UCSD-AML1 (cell line): ENCODE measurements at regions not wholly inside any gene's neighbourhood (a gene's known extent, or its start where the extent isn't known, plus 50 kb on each side); places are given as distances from the start of the nearest gene placed in this dataset.
A peak's percentile ranks its signal among the peaks of the same experiment; 100 is the strongest.

Experiments used
- DNase-seq: peaks from one replicate; lab custom pipeline; 2025; ENCODE audit not compliant: unreplicated experiment; lab: John Stamatoyannopoulos, UW

DNA sequence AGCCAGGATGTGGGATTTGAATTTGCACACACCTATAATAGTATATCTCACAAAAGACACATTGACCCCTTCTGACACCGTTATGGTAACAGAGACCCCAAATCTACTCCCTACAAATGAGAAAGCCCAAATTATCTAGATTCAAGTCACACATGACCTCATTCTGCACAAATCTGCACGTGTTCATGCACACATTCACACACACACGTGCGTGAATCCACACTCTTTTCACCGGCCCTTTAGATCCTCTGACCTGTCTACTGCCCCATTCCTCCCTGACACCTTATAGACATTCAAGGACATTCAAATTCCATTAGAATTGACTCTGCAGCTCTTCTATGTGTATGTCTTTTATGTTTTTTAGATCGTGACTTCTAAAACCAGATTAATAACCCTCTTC is 627.8 kb upstream of the ID2 start:
- DNase-seq = no peak

DNA sequence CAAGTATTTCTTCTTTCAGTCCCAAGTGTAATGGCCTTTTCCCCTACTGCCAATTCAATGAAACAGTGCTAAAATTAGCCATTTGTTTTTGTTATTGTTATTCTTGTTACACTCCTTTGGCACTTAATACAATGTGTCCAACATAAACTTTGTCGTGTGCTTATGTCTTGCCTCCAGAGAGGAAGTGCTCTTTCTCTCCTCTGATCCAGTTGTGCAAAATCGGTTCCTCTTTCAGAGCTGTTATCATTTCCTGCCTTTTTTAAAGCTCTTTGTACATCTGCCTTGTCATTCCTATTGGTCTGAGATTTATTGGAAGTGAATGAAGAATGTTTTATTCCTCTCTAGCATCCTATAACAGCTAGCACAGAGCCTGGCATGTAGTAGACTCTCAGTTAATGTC is 623.2 kb upstream of the ID2 start:
- DNase-seq = no peak

DNA sequence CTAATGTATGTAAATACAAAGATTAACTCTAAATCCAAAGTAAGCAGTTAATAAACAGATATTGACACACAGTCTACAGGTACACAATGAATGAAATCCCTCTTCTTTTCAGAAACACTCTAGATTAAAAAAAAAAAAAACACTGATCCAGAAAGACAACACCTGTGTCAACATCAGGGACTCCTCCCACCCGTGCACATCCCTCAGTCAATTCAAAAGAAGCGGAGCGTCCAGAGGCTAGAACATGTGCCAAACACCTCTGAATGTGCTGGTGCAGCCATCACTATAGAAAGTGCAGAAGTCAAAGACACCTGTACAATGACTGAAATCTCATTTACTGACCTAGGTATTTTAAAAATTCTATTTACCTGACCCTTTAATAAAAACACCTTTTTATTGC is 622.6 kb upstream of the ID2 start:
- no peak for DNase-seq

DNA sequence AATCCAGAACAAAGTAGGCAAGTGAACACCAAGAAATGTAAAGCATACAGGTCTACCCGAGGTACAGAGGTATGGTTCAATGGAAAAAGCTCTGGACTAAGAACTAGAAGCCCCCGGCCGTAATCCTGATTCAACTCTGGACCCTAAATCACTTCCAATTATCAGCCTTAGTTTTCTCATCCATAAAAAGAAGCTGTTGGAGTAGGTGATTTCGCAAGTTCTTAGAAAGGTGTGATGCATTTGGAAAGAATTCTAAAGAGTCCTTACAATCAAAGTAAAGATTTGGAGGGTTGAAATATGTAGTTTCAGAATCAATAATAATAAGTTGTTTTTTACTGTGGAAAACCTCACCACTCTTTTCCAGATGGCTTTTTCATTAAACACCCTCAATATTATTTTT is 622.1 kb upstream of the ID2 start:
- no peak for DNase-seq

DNA sequence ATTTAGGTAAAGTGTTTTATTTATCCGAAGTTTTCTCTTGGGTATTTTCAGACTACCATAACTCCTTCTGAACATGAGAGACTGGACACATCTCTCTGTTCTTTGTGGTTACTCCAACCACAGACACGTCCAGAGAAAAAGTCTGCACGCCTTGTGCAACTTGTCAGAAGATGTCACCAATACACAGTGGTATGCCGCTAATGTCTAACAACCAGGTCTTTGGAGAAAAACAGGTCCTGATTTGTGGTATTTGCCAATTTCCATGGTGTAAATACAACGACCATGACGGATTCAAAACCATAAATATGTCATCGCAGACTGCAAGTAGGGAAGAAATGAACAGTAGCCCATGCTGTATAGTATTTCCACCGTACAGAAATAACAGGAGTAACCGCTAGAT is 620.6 kb upstream of the ID2 start:
- no peak for DNase-seq

DNA sequence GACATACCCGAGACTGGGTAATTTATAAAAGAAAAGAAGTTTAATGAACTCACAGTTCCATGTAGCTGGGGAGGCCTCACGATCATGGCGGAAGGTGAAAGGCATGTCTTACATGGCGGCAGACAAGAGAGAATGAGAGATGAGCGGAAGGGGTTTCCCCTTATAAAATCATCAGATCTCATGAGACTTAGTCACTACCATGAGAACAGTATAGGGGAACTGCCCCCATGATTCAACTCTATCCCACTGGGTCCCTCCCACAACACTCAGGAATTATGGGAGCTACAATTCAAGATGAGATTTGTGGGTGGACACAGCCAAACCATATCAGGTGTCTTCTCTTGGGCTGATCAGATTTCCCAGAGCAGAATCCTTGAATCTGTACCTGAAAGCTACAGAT is 617.3 kb upstream of the ID2 start:
- no peak for DNase-seq

DNA sequence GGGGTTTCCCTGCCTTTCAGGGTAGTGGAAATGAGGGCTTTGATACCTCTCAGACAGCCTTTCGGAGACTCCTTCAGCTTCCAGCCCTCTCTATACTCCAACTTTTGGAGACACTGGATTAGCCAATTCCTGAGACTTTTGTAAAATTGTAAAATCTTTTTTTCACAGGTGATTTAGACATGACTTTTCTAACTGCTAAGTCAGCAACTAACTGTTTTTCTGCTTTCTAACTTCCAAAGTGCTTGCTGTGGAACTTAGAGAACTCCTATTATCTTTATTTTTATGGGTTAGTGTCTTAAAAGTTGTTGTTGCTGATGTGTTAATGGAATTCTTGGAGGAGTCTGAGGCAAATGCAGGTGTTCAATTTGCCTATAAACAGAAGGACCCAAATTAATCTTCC is 616.7 kb upstream of the ID2 start:
- no peak for DNase-seq

DNA sequence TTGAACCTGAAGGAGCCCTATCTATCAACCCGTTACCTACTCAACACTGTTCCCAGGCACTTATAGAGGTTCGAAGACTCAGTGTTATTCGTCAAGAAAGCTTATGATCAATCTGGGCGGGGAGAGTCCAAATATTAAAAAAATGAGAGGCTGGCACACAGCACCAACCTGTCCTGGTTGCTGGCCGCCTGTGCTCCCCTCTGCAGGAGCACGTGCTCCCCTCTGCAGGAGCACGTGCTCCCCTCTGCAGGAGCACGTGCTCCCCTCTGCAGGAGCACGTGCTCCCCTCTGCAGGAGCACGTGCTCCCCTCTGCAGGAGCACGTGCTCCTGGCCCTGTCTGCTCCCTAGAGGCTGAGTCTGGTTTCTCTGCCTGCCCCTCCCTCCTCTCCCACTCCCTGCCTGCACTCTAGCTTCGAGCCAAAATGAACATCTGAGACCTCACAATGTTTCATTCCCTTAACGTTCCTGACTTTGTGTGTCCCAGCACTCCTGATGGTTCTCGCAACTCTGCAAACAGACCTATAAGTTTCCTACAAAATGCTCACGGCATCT is 614.0 kb upstream of the ID2 start:
- no peak for DNase-seq

DNA sequence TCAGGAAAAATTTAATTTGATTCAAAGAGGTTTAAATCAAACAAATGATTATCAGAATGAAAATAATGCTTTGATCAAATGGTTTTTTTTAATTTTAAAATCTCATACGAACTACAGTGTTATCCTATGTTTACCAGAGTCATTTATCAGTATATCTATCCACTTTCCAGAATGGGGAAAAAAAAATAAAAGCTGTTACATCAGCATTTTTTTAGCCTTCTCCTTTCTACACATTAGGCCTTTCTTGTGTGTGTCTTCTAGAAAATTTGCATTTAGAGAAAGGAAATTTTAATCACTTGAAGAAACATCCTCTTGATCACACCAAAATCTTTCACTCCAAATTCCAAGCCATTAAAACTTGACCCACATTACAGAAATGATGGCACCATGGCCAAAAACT is 608.9 kb upstream of the ID2 start:
- DNase-seq = no peak

DNA sequence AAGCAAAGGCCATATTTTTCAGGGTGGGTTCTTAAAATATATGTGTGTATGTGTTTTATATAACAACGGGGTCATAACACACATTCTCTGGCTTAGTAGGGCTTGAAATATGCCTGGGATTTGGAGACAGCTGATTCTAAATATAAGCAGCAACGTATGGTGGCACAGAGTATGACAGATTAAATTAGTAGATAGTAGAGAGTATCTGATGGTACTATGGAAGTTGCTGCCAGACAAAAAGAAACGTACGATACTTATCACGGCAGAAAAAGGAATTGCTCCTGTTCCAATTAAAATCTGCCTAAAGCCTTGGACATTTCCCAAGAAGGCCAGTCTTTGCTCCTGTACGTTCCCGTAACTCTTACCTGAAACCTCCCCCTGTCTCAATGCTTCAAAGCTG is 607.9 kb upstream of the ID2 start:
- DNase-seq = no peak

DNA sequence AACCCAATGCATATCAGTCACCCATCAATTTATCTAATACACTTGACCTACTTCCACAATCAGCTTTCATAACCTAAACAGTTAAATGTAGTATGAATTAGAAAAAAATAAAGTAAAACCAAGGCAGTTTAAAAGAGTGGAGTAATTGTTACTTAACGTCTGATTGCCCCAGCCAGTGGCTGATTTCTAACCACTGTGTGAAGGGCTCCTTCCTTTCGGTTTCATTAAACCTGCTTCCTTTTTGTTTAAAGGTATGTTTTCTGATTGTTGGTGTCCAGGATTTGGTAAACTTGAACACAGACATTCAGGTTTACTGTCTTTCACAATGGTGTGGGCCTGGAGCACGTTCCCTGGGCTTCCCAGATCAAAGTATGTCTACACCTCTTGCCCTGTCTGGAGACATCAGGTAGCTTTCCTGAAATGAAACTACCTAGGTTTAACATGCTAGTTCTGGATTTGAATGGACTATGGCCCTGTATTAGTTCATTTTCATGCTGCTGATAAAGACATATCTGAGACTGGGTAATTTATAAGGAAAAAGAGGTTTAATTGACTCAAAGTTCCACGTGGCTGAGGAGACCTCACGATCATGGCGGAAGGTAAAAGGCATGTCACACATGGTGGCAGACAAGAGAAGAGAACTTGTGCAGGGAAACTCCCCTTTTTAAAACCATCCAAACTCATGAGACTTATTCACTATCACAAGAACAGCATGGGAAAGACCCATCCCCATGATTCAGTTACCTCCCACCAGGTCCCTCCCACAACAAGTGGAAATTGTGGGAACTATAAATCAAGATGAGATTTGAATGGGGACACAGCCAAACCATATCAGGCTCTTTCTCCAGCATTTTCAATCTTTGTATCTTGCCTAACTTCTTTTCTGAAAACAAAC is 605.2 kb upstream of the ID2 start:
- no peak for DNase-seq

DNA sequence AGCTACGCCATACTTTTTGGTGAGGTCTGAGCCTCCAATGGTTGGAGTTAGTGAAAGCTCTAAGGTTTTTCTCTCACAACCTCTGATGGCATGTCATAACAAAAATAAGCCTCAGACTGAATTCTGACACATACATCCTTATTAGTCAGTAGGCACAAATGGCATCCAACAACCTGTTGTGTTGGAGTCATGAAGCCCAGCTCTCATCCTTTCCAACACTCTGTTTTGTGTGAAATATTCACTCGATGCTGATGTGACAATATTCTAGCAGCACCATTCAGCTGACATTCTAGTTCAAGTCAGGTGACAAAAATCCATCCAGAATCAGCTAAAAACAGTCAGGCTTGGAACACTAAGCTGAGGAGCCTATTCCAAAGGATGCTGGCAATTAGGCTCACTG is 603.2 kb upstream of the ID2 start:
- no peak for DNase-seq

DNA sequence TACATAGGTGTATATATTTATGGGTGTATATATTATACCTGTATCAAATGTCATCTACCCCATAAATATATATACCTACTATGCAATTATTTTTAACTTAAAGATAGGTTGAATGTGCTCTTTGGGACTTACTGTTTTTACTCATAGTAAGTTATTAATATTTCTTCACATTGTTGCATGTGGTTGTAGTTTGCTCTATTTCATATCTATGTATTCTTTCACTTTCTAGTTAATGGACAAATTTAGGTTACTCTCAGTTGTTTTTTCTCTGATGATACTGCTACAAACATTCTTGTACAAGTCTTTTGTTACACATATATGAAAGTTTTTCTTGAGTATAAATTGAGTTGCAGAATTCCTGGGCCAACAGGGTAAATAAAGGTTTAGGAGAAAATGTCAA is 601.8 kb upstream of the ID2 start:
- no peak for DNase-seq

DNA sequence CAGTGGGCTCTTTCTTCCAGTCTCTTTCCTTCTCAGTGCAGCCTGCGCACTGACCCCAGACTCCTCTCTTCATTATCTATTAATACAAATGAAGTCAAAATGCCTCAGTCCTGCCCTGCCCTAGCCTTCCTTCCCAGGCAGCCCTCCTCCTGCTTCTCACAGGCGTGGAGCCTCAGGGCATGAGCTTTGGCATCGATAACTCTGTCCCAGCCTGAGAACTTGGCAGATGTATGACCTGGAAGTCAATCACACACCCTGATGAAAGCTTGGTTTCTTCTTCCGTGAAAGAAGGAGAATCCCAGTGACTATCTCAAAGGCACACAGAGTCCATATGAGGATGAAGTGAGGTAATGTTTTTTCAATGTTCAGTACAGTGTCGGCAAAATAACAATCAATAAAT is 600.7 kb upstream of the ID2 start:
- no peak for DNase-seq

DNA sequence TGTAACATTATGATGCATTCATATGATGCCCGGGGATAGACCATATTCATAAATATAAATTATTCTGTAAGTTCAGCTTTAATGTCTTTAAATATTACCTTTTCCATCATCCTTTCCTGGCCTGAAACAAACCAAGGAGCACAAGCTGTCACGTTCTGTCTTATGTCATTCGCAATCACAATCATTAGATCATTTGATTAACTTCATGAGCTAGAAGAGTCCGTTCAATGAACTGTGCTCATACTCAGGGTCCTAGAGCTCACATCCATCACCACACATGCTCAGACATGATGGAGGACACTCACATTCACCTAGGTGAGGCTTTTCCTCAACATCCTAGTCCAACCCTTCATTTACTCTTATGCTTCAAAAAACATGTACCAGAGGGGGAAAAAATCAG is 599.0 kb upstream of the ID2 start:
- no peak for DNase-seq

DNA sequence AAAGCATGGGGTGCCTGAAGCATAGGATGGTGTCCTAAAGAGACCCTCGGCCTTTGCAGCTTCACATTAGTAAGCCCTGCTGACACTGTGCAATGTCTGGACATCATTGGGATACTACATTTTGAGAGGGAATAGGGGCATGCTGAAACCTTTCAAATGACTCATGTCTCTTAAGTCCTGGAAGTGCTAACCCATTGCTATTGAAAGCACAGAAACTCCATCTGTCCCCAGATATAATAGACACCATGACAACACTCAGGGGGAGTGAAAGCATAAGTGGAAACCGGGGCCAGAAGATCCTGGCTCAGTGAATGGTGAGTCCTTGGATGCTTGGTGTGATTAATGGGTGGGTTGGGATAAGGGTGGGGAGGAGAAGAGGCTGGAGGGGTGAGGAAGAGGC is 595.5 kb upstream of the ID2 start:
- DNase-seq = no peak

DNA sequence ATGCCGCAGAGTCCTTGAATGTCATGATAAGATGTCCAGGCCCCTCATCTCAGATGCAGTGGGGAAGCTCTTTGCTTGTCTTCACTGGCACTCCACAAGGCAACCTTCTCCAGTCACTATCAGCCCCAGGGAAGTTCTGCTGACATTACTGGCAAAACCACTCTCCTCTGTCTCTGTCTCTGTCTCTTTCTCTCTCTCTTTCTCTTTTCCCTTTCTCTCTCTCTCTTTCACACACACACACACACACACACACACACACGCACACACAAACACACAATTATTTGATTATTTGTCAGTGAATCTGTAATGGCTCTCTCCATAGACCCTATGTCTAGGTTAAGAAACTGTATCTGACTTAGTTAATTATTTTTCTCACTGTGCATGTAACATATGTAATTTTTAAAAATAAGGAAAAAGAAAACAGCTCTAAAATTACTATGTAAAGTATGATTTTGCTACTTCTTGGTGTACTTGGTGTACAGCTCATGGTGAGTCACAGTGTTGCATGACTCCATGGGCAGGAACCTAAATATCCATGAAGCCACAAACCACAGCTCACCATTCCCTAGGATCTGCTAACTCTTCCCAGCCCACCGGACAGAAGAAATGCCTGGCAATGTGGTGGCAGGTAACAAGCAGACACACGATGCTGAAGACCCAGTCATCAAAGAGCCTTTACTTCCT is 594.9 kb upstream of the ID2 start:
- no peak for DNase-seq

DNA sequence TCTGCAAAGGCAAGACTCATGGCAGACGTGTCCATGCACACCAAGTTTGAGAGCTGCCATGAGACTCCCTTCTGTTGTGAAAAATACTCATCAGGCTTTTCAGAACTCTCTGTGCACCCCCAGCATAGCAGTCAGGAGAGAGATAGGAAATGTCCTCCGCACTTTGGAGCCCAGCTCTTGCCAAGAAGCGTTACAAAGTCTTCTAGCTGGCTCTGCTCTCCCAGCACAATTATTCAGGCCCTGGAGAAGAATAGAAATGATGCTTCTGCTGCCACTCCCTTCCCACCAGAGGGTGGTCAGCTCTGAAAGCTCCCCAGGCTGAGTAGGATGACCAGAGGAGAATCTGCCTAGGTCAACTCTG is 594.4 kb upstream of the ID2 start:
- DNase-seq = no peak

DNA sequence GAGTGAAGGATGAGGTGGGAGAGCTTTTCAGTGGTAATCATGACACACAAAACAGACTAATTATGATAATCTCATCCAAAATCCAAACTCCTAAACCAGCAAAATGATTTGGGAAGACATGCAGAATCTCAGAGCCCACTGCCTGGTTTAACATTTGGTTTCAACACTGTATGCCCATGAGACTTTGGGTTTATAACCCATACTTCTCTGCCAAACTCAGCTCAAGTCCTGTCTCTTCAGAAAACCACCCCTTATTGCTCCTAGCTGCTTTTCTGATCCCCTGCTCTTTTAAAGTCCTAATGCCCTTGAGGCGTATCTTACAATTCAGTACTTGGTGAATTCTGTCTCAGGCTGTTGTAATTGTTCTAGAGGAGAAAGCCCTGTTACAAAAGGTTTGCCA is 593.0 kb upstream of the ID2 start:
- DNase-seq = no peak

DNA sequence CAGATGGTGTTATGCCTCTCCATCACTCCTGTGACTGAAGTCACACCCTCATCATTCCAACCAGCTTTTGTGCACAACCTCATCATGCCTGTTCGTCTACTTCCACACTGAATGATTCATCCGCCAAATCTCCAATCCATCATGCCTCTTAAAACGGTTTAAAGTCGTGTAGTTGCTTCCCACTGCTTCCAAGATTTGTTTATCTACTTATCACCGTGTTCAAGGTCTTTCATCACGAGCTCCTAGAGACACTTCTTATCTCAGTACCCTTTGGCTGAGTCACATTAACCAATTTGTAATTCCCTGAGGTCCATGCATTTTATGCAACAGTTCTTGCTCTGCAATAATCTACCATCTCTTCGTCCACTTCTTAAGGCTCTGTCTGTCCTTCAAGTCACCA is 592.3 kb upstream of the ID2 start:
- DNase-seq = no peak

DNA sequence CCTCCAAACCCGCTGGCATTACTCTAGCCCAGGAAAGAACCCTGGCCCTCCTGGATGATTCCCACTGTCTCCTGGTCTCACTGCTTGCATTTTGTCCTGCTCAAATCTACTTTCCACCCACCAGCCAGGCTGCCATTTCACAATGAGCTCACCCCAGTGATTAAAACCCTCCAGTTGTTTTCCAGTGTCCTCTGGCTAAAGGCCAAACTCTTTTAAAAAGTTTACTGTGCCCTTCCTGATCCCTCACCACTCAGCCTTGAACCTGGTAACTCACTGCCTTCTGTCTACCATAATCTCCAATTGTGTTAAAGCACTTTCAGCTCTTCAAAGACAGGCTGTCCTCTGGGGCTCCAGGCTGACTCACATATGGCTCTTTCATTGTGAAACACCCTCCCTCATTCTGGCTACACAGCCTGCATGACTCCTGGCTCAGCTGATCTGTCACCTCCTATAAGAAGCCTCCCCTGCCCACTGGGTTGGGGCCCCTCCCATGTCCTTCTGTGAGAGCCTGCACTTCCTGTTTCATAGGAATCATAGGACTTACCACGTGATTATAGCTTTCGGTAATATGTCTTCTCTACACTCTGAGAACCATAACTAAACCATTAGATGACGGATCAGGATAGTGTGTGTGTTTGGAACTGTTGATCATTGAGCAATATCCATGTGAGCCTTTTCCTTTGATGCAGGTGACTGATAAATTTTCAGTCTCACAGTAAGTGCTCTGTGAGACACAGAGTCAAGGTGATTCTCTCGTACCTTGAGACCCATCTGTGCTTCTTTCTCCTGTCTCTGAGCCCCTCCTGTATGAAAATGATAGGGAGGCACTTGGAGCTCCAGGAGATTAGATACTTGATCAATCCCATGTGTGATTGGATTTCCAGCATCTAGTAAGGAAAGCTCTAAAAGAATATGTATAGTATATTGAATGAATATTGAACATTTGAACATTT is 590.8 kb upstream of the ID2 start:
- DNase-seq = peak; percentile 23
